Erythroblast (primary cell): ENCODE measurements at regions not wholly inside any gene's neighbourhood (a gene's known extent, or its start where the extent isn't known, plus 50 kb on each side); places are given as distances from the start of the nearest gene placed in this dataset.

Source experiments
- GATA1 ChIP-seq: IDR thresholded peaks from 2 replicates; pipeline ENCODE4 v1.6.1; 2011; ENCODE audit warnings: low read depth, mild to moderate bottlenecking, control low read depth, low read length, moderate library complexity
- POLR2A ChIP-seq: IDR thresholded peaks from 2 replicates; pipeline ENCODE4 v1.6.1; 2011; ENCODE audit warnings: mild to moderate bottlenecking, low read length

DNA sequence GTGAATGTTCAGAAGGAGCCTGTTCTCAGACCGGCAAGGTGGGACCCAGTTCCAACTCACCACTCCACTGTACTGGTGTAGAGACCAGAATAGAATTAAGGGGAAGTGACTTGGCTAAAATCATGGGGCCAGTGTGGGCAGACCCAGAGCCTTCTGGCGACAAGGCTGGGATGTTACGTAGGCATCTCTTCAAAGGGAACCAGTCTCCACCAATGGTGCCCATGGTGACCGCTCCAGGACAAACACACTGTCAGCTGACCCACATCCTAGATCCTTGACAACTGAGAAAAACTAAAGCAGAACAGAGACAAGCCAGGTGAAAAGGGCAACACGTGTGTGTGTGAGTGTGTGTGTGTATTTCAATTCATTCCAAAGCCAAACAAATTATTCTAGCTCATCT, 321.7 kb upstream of the FRG2C start:
- TF ChIP-seq POLR2A (no peak), GATA1 (no peak)
